LNCAP (cell line): ENCODE measurements at regions not wholly inside any gene's neighbourhood (a gene's known extent, or its start where the extent isn't known, plus 50 kb on each side); places are given as distances from the start of the nearest gene placed in this dataset.

Experiments used
- TF ChIP-seq, protein P1 (sequence below): fragments of 450-650 bp; IDR thresholded peaks from 2 replicates; pipeline ENCODE4 v1.5.1; 2017; ENCODE audit warnings: mild to moderate bottlenecking

DNA sequence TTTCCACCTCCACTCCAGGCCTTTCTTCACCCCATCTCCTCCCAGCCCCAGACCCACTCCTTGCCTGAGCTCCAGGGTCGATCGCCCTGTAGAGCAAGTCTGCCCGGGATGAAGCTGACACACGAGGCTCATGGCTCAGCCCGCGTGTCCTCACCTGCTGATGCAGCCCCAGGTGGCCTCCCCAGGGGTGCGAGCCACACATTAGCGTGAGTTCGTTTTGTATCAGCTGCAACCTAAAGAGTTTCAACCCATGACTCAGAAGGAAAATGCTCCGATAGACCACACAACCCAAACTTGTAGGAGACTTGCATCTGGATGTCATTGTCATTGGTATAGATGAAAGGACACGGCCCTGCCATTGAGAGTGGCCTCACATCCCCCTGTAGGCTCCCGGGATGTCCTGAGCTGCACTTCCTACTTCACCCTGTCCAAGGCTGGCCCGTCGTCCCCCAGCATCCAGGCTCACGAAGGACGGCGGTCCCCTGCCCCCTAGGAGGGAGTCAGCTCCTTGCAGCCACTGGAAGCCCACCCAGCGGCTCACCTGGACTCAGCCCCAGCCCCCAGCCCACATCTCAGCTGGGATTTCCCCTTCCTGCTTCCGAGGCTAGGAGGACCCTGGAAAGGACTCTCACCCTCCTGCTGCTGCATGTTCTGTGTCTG is 97.7 kb downstream of the HTR5A start:
- TF ChIP-seq, protein P1, sequence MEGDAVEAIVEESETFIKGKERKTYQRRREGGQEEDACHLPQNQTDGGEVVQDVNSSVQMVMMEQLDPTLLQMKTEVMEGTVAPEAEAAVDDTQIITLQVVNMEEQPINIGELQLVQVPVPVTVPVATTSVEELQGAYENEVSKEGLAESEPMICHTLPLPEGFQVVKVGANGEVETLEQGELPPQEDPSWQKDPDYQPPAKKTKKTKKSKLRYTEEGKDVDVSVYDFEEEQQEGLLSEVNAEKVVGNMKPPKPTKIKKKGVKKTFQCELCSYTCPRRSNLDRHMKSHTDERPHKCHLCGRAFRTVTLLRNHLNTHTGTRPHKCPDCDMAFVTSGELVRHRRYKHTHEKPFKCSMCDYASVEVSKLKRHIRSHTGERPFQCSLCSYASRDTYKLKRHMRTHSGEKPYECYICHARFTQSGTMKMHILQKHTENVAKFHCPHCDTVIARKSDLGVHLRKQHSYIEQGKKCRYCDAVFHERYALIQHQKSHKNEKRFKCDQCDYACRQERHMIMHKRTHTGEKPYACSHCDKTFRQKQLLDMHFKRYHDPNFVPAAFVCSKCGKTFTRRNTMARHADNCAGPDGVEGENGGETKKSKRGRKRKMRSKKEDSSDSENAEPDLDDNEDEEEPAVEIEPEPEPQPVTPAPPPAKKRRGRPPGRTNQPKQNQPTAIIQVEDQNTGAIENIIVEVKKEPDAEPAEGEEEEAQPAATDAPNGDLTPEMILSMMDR: no peak

DNA sequence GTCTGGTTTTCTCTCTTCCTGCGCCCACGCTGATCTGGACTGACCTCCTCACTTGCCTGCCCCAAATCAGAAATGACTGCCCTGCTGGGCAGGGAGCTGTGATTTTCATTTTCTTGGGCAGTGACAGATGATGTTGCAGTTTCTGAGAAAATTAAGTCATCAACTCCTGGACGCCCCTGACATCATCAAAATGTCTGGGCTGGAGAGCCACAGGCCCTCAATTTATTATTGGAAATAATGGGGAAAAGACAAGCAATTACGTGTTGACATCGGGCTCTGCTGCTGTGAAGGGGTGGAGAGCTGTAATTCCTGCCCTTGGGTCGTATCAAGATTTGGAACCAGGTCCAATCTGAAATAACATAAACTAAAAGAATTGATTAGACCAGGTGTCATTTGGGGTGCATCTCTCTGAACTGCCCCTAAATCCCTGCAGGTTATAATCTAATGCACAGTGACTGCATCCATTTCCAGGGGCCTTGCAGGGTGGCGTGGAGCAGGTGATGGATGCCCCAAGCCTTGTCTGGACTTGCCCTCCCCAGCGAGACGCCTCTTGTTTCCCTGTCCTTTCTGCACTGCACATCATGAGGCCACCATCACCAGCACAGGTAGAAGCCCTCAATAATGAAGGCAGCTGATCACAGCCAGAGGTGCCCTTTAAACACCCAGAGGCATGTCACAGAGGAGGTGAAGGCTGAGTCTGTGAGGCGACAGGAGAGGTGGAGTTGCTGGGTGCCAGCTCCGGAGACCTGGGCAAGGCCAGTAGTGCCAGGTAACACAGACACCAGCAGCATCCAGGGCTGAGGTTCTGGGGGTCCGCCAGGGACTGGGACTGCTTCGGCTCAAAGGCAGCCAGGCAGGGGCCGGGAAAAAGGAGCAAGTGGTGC is 98.7 kb downstream of the HTR5A start:
- TF ChIP-seq, protein P1: no peak

DNA sequence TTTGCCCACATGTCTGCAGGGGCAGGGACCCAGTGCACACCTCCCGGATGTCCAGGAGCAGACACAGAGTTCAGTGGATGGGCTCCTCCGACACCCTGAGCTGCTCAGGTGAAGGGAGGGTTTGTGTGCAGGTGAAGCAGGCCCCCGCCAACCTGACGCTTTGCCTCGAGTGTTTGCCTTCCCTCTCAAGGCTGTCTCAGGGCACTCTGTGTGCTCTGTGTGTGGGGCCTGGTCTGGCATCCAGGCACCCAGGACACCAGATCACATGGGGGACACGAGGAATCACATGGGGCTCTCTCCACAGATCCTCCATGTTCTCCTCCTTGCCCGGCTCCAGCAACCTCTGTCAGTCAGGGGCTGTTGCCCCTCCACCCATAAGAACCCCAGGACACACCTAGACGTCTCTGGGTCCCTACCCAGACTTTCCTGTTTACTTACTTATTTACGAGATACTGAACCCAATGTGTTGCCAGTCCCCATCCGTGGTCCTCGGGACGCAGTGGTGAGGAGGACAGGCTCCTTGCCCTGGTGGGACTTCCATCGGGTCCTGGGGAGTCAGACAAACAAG is 99.5 kb downstream of the HTR5A start:
- TF ChIP-seq, protein P1: no peak

DNA sequence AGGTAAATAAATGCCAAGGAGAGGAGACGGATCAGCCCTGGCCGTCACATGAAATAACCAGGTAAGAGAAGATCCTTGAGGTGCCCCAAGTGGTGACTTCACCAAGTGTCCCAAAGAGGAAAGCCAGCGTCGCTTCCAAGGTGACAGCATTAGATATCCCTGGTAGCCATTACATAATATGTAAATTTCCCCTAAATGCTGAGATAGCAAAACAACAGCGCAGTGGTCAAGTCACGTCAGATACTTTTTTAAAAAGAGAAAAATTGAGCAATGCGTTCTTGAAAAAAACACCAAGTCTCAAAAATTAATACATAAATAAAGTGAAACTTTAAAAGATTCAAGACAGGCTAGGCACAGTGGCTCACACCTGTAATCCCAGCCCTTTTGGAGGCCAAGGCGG is 100.2 kb downstream of the HTR5A start:
- TF ChIP-seq, protein P1: 0 out of 2 replicates have a peak, but pooled peaks have one; percentile 13

DNA sequence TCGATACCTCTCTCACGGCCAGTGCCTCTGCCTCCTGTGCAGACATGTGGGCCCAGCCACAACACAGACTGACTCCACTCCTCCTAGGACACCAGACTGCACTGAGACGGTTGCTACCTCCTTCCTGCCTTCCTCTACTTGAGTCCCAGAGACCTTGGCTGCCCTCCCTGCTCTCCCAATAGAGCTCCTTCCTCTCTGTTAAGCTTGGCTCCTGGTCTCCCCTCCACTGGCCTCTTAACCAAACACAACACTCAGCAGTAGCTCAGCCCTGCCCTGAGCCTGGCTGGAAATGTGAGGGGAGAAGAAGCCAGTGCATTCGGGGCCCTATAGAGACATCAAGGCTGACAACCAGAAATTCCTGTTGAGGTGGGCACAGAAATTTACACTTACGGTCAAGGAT is 102.0 kb downstream of the HTR5A start:
- TF ChIP-seq, protein P1: no peak

DNA sequence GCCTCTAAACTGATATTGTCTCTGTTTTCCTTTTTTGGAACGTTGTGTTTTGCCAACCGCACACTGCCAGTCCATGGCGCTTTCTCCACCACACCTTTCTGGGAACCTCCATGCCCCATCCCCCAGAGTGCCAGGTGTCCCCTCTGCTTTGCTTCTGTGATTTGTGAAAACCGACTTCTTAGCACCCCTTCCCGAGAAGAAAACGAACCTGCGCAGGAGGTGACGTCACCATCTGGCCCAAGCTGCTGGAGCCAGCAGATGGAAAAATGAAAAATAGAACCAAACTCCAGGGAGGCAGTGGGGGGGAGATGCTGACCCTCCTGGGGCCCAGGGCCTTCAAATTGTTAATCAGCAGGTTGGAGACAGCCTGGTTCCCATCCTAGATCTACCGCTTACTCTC is 103.8 kb downstream of the HTR5A start:
- TF ChIP-seq, protein P1: no peak

DNA sequence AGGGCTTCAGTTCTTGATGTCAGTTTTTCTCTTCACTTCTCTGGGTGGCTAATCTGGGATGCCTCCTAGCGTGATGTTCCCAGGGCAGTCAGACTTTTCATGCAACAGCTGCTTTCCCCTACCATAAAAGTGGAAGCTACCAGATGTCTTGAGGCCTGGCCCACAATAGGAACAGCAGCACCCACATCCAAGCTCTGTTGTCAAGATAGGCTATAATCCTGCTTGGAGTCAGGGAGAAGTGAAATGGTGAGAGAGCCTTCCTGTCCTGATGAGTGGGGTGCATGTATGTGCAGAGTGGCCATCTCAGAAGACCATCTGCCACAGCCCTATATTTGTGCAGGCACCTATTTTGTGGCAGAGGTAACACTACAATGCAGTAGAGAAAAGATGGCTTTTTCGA is 108.0 kb downstream of the HTR5A start:
- TF ChIP-seq, protein P1: no peak
